AG04449 (cell line): ENCODE measurements at regions not wholly inside any gene's neighbourhood (a gene's known extent, or its start where the extent isn't known, plus 50 kb on each side); places are given as distances from the start of the nearest gene placed in this dataset.

Experiments used
- CTCF ChIA-PET: fragments of 350-600 bp; formaldehyde crosslinking; extraction: SDS; loops from one replicate; lab custom pipeline; 2021; ENCODE audit warnings: antibody characterized with exemption; lab: Yijun Ruan, JAX
- POLR2A ChIA-PET: fragments of 400-600, 350-600 bp; formaldehyde crosslinking; extraction: SDS; loops from one replicate; lab custom pipeline; 2020; ENCODE audit warnings: antibody characterized with exemption, inconsistent platforms; lab: Yijun Ruan, JAX
- DNase-seq: peaks from one replicate; pipeline ENCODE4 v3.0.0-alpha.2; 2010; ENCODE audit warnings: low read depth, low spot score
- H3K4me3 ChIP-seq: 2 replicates; pipeline ENCODE4 v1.5.1; 2011; ENCODE audit warnings: low read depth, mild to moderate bottlenecking, control low read depth, low read length
- CTCF ChIP-seq: IDR thresholded peaks from one replicate; pipeline ENCODE4 v1.5.1; 2011; ENCODE audit warnings: mild to moderate bottlenecking, moderate library complexity, low read length, control low read depth, inconsistent platforms; ENCODE audit not compliant: insufficient read depth; ENCODE audit errors: missing control alignments

- no peak for DNase-seq
- H3K4me3 ChIP-seq: no peak overlapping the region
- ChIA-PET CTCF (interaction anchor here (1.2 kb wide), 1 partner anchor 29 kb away, joined by 3 read pairs; no protein-coding TSS in a partner anchor), POLR2A (interaction anchor here (0.6 kb wide), 1 partner anchor 260 kb away, joined by 3 read pairs; no protein-coding TSS in a partner anchor)
- TF ChIP-seq CTCF: no peak
Measured at GRCh38 chr11:23727794-23728193, 769.1 kb upstream of the LUZP2 start.

GRCh38 chr11:23729088-23729487 lies 767.8 kb upstream of the LUZP2 start:
- TF ChIP-seq CTCF: no peak
- no peak overlapping the region for H3K4me3 ChIP-seq
- no peak for DNase-seq
- POLR2A ChIA-PET: no interaction called here
- CTCF ChIA-PET: no interaction called here

- no peak overlapping the region for H3K4me3 ChIP-seq
- CTCF ChIA-PET: no interaction called here
- TF ChIP-seq CTCF: no peak
- POLR2A ChIA-PET: no interaction called here
- no peak for DNase-seq
Measured at GRCh38 chr11:23730307-23730998, 766.4 kb upstream of the LUZP2 start.

GRCh38 chr11:23732026-23732425 lies 764.8 kb upstream of the LUZP2 start:
- TF ChIP-seq CTCF: no peak
- ChIA-PET CTCF (no interaction called here), POLR2A (no interaction called here)
- no peak overlapping the region for H3K4me3 ChIP-seq
- no peak for DNase-seq

GRCh38 chr11:23746896-23747295 lies 750.0 kb upstream of the LUZP2 start:
- no peak overlapping the region for H3K4me3 ChIP-seq
- ChIA-PET CTCF (interaction anchor here (1.5 kb wide), 1 partner anchor 8 kb away, joined by 4 read pairs; no protein-coding TSS in a partner anchor), POLR2A (no interaction called here)
- no peak for TF ChIP-seq CTCF
- no peak for DNase-seq

- no peak for TF ChIP-seq CTCF
- ChIA-PET POLR2A (no interaction called here), CTCF (no interaction called here)
- no peak overlapping the region for H3K4me3 ChIP-seq
- no peak for DNase-seq
Measured at GRCh38 chr11:23749762-23750430, 747.0 kb upstream of the LUZP2 start.
